GM23248 (cell line): ENCODE measurements at regions not wholly inside any gene's neighbourhood (a gene's known extent, or its start where the extent isn't known, plus 50 kb on each side); places are given as distances from the start of the nearest gene placed in this dataset.
"Not testable (repeated sequence)": the region's sequence is repeated elsewhere in the genome, so short reads cannot be mapped to it uniquely, and the experiment has no call there.

ENCODE experiments used
- EZH2 ChIP-seq: fragments of 200-600 bp; sonication (generic); IDR thresholded peaks from 2 replicates; pipeline ENCODE4 v1.6.1; 2018; ENCODE audit warnings: antibody characterized with exemption, mild to moderate bottlenecking; ENCODE audit not compliant: insufficient read depth, poor library complexity, severe bottlenecking
- EZH2phosphoT487 ChIP-seq: fragments of 200-600 bp; sonication (generic); IDR thresholded peaks from 2 replicates; pipeline ENCODE4 v1.6.1; 2018; ENCODE audit warnings: antibody characterized with exemption, moderate library complexity, mild to moderate bottlenecking, low read depth; ENCODE audit not compliant: insufficient read depth

DNA sequence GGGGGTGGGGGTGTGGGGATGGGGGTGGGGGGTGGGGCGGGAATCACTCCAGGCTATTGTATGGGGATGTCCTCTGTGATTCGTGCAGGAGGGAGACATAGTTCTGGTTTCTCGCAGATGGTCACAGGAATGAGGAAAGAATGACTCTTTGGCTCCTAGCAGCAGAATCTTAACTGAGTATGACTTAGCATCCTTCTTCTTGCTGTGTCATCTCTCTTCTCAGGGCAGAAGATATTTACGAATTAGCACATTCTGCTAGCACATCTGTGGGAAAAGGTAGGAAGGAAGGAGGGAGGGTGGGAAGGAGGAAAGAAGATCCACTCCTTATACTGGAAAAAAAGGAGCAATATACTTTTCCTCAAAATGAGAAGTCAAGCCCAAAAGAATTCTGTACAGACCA is 686.8 kb upstream of the DEFB115 start:
- not testable (repeated sequence) for TF ChIP-seq EZH2phosphoT487, EZH2
